Stimulated activated naive CD4-positive, alpha-beta T cell (primary cell): ENCODE measurements at regions not wholly inside any gene's neighbourhood (a gene's known extent, or its start where the extent isn't known, plus 50 kb on each side); places are given as distances from the start of the nearest gene placed in this dataset.
"Not testable (repeated sequence)": the region's sequence is repeated elsewhere in the genome, so short reads cannot be mapped to it uniquely, and the experiment has no call there.

ENCODE experiments used
- DNase-seq, 6 experiments: peaks; one replicate each; lab custom pipeline; 2025; lab: John Stamatoyannopoulos, UW

DNA sequence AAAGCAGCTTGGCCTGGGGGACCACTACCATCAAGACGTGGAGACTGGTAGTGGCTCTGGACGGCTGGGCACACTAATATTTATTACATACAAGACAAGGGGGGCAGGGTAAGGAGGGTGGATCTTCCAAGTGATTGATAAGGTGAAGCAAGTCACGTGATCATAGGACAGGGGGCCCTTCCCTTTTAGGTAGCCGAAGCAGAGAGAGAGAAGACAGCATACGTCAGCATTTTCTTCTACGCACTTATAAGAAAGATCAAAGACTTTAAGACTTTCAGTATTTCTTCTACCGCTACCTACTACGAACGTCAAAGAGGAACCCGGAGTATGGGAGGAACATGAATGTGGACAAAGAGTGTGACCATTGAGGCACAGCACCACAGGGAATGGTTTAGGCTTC lies 307.9 kb downstream of the RPIA start:
- DNase-seq, result no peak

DNA sequence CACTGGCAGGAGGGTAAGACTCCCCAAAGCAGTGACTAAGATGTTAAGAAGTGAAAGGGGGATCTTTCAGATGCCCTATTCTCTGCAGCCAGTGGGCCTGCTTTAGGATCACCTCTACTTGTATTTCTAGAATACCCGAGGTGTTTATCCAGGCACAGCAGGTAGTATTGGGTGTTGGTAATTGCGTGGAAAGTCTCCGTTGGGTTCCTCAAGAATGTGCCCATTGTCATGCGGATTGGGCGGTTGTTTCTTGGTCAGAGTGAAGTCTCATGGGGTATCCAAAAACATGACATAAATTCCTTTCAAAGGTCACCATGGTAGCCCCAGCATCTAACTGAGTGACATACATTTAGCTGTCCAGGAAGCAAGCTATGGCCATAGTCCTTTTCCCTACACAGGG lies 308.8 kb downstream of the RPIA start:
- DNase-seq, result no peak

DNA sequence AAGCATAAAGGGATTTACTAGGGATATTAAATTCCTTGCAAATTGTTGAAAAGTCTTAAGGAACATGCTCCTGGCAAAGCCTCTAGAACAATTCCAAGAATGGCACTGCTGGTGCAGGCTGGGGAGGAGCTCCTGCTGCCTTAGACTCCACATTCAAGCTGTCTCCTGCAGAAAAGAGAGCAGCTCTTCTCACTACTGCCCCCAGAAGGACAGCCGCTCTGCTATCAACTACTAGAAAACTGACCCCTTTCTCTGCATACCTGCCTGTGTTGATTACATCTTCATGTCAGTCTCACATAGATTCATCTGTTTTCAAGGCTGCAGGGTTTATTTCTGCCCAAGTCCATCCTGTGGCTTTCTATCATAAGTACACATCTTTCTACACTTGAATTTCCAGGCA lies 312.8 kb downstream of the RPIA start:
- not testable (repeated sequence) for DNase-seq

DNA sequence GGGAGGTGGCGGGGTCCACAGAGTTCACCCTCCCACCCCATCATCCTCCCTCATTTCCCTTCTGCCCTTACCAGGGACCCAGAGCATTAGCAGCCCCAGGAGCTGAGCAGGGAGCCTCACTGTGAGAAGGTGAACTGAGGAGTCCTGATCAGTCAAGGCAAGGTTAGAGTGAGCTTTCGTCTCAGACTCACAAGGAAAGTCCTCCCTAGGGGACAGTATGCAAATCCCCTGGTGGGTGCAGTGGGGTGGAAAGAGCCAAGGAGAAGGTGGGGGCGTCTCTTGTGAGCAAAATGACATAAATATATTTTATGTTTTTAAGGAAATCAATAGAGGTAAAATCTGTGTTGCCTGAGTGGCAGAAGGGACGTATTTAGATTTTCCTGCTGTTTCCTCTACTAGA lies 329.1 kb downstream of the RPIA start:
- DNase-seq, result not testable (repeated sequence)

DNA sequence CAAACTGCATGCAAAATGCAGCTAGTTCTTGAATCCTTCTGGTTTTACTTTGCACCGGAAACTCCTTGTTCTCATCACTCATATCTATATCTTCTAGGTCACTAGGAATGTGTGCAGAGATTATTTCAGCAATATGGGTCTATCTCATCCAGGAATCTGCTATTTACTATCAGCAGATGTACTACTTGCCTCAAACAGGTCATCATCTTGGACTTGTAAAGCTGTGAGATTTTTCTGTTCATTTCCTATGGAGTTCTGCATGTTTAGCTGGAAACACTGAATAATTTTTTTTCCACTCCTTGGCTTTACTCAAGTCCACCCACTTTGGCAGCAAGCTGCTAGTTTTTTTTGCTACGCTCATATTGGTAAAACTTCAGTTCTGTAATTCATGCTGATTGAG lies 334.8 kb downstream of the RPIA start:
- not testable (repeated sequence) for DNase-seq

DNA sequence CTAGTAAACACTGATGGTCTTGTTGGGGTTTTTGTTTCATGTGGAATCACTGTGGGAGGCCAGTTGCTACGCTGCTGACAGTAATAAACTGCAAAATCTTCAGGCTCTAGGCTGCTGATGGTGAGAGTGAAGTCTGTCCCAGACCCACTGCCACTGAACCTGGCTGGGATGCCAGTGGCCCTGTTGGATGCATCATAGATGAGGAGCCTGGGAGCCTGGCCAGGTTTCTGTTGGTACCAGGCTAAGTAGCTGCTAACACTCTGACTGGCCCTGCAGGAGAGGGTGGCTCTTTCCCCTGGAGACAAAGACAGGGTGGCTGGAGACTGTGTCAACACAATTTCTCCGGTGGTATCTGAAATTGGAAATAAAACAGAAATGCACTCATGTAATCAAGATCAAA lies 335.6 kb downstream of the RPIA start:
- not testable (repeated sequence) for DNase-seq

DNA sequence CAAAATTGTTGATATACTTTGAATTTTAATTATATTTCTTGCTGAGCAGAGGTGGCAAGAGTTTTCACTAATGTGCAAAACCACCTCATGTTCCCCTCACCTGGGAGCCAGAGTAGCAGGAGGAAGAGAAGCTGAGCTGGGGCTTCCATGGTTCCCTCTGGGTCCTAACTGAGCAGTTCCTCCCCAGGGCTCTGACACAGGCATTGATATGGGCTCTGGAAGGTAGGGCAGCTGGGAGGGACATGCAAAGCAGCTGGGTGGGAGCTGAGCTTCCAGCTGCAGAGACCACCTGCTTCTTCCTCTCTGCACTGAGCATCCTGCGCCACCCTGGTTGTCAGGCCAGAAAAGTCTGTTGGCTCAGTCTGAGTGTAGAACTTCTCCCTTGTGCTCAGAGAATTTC lies 336.1 kb downstream of the RPIA start:
- not testable (repeated sequence) for DNase-seq

DNA sequence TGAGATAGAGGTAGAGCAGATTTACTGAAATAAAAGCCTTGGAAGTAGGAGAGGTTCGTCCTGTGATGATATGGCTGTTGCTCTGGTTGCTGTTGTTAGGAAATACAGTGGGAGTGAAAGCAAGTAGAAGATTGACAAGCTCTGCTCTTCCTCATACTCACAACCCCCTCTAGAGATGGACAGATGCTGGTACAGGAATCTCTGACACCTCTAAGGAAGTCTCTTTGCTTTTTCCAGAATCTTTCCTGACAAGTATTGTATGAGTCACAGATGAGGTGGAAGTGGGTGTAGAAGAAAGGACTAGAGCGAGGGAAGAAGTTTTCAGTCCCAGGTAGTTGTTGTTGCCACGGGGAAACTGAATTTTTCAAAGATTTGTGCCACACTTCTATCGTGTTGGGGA lies 337.8 kb downstream of the RPIA start:
- DNase-seq, result not testable (repeated sequence)

DNA sequence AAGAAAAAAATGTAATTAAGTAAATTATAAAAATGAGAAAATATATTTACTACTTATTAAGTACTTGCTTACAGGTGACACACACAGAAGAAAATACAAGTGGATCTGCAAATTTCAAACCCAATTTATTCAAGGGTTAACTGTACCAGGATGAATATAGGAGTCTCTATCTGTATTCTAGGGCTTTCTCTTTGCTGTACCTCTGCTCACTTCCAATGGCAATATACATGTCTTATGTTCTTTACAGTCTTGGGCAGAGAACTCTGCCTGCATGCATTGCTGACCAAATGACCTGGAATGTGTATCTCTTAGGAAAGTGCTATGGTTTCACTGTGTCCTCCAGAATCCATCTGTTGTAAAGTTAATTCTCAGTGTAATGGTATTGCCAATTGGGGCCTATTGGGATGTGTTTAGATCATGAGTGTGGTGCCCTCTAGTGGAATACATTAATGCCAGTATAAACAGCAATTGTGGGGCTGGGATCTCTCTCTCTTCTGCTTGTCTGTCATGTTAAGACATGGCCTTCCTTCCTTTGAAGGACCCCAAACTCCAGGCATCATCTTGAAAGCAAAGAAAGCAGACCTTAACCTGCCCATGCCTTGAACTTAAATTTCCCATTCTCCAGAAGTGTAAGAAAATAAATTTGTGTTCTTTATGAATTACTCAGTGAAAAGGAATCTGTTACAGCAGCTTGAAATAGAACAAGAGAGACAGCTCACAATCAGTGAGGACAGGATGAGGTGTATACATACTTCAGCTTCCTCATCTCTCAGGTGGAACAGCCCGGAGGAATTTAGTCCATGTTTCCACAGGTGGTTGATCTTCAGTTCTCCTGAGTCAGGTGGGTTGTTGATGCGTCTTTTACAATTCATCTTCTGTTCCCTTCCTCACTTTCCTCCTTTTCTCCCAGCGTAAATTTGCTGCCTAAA lies 356.9 kb downstream of the RPIA start:
- DNase-seq, result peak in 2 of 6 experiments; percentile 12 to 37

DNA sequence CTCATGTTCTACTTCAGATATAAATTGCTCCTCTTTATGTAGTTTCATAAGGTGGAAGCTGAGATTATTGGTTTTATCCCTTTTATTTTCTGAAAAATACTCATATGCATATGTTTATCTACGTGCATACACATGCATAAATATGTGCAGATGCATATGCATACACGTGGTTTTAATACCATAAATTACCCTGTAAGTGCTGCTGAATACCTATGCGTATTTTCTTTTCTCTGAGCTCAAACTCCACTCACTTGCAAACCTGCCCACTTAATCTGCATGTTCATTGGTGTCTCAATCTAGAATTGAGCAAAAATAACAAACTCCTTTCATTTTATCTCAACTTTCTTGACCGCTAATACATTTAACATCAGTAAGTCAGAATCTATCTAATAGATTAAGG lies 367.1 kb downstream of the RPIA start:
- not testable (repeated sequence) for DNase-seq

DNA sequence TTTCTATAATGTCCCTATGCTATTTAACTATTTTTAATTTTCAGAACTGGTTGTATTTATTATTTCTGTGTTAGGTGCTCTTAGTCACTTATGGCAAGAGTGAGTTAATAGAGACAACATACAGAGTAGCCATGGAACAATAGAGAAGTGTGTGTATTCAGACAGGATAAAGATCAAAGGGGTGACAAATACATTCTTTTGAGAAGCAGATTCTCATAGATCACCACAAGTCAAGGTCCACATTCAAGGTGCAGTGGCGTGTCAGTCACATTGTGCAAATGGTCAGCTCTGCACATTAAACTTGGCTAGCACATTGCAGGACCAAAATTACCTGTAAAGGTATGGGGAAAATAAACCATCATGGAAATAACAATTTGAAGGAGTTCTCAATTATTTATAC lies 369.7 kb downstream of the RPIA start:
- not testable (repeated sequence) for DNase-seq

DNA sequence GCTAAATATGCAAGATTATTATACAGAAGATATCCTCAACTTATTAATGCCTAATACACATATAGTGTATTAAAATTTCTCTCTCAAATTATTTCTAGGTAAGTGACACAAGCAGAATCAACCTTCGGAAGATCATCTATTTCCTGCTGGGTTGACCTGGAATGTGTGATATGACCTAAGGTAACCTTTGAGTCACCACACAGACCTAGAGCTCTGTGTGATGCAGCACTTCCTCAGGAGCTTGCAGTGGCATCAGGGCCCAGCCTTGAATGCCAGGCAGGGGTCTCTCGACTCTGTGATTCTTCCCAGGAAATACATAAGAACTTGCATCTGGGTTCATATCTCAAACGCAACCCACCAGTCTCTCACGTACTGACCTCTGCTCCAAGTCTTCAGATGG lies 385.3 kb downstream of the RPIA start:
- not testable (repeated sequence) for DNase-seq

DNA sequence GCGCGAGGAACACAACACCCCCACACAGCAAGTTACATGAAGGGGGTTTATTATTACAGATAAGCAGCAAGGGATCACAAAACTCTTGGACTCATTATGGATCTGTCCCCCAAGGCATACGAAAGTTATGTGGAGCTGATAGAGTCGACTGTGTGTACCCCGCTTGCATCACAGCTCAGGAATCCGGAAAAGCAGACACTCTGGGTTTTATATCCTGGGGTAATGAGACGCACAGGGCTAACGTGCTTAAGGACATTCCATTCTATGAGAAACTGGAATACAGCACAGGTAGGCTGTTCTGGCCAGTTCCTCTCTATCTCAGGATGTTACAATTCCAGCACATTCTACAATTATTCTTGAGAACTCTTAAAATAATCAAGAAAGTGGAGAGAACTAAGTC lies 401.4 kb downstream of the RPIA start:
- not testable (repeated sequence) for DNase-seq

DNA sequence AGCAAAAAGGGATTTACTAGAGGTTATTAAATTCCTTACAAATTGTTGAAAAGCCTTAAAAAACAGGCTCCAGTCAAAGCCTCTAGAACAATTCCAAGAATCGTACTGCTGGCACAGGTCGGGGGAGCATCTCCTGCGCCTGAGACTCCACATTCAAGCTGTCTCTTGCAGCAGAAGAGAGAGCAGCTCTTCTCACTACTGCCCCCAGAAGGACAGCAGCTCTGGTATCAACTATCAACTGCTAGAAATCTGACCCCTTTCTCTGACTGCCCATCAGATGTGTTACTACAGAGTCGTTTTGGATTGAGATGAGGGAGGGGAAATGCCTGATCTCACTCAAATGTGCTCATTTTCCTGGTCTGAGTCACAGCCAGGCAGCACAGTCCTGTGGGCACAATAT lies 403.6 kb downstream of the RPIA start:
- not testable (repeated sequence) for DNase-seq

DNA sequence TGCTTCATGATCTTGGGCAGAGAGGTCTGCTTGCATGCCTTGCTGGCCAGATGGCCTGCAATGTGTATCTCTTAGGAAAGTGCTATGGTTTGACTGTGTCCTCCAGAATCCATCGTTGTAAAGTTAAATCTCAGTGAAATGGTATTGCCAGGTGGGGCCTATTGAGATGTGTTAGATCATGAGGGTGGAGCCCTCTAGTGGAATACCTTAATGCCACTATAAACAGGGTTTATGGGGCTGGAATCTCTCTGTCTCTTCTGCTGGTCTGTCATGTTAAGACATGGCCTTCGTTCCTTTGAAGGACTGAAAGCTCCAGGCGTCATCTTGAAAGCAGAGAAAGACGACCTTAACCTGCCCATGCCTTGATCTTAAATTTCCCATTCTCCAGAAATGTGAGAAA lies 411.1 kb downstream of the RPIA start:
- DNase-seq, result not testable (repeated sequence)

DNA sequence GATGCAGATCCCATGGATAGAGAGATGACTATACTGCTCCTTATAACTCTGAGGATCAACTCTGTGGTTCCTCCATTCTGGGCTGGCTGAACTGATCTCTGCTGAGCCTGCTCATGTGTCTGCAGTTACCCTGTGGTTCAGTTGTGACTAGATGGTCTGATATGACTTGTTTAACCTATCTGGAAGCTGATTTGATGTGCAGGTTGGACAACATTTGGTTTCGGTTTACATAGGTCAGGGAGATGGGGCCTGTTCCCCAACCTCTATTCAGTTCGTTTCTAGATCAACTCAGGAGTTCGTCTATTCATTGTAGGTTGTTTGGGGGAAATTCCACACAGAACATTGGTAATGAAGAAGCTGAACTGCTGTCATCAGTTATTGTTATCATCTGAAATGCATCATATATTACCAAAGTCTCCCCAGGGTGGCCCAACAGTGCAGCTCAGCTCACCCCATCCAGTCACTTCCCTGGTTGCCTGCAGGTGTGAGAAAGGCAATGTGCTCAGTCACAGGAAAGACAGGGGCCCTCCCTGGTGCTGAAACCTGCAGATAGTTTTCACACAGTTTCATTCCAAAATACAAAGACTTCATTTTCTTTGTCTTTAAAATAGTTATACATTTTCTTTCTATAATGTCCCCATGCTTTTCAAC lies 415.0 kb downstream of the RPIA start:
- not testable (repeated sequence) for DNase-seq

DNA sequence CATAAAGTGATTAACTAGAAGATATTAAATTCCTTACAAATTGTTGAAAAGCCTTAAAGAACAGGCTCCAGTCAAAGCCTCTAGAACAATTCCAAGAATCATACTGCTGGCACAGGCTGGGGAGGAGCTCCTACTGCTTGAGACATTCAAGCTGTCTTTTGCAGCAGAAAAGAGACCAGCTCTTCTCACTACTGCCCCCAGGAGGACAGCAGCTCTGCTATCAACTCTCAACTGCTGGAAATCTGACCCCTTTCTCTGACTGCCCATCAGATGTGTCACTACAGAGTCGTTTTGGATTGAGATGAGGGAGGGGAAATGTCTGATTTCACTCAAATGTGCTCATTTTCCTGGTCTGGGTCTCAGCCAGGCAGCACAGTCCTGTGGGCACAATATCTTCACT lies 421.0 kb downstream of the RPIA start:
- DNase-seq, result not testable (repeated sequence)

DNA sequence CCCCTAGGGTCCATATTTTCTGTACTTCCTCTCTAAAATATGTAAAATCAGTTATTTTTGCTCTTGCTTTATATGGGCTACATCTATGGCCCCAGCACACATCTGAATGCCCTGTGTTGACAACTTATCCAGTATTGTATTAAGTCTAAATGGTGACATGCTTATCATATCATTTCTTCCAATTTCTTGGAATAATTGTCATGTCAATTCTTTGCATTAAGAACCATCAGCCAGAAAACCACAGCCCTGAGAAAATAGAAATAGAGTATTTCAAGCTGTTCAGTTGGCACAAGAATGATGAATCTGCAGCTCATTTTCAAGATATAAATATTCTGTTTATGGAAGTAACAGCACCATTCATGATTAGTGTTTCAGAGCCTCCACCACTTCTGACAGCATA lies 421.8 kb downstream of the RPIA start:
- not testable (repeated sequence) for DNase-seq

DNA sequence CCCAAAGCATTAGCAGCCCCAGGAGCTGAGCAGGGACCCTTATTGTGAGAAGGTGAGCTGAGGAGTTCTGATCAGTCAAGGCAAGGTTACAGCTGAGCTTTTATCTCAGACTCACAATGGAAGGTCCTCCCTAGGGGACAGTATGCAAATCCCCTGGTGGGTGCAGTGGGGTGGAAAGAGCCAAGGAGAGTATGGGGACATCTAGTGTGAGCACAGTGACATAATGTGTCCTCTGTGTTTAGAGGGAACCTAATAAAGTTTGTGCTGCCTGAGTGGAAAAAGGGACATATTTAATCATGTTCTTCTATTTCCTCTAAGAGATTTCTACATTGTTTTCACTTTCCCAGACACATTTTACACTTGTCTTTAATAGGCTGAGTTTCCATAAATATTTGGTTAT lies 438.0 kb downstream of the RPIA start:
- not testable (repeated sequence) for DNase-seq

DNA sequence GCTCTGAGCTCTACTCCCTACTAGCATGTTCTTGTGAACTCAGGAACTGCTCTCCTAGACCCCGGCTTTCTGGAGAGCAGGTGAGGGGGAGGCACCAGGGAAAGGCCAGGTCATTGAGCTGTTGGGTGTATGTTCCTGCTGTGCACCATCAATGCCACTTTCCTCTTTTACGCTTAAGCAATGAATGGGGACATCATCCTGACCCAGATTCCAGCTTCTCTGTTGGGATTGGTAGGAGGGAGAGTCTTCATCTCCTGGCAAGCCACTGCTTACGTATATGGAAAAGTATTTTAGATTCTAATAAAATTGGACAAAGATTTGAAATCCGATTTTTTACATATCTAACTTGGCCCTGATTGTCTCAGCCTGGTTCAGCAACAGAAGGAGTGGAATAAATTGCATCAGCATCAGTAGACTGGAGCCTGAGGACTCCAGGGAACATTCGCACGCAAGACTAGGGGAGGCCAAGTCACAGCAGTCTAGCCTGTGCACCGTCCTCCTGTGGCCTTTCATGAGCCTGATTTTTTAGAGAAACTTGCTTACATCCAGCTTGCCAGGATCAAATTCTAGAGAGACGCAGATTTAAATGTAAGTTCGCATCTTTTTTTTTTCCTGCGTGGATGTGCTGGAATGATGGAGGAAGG lies 439.3 kb downstream of the RPIA start:
- not testable (repeated sequence) for DNase-seq

DNA sequence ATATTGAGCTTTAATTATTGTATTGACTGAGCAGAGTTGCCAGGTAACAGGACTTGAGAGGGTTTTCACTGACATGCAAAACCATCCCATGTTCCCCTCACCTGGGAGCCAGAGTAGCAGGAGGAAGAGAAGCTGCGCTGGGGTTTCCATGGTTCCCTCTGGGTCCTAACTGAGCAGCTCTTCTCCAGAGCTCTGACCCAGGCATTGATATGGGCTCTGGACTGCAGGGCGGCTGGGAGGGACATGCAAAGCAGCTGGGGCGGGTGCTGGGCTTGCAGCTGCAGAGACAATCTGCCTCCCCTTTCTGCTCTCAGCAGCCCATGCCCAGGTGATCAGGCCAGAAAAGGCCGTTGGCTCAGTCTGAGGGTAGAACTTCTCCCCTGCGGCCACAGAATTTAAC lies 451.5 kb downstream of the RPIA start:
- not testable (repeated sequence) for DNase-seq

DNA sequence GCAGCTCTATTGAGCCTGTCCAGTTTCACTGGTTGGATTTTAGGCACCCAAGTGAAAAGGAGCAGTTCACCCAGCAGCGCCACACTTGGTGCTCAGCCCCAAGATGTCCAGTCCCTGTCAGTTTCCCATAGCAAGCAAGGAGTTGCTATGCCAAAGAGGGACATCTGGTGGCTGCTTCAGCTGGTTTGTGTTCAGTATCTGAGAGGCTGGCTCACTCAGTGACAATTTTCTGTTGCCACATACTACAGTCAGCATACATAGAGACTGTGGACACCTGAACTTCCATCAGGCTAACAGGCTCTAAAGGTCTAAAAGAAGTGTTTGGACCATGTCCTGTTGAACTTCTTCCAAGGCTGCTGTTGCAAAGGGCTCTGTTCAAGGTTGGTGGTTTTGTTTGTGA lies 453.9 kb downstream of the RPIA start:
- not testable (repeated sequence) for DNase-seq

DNA sequence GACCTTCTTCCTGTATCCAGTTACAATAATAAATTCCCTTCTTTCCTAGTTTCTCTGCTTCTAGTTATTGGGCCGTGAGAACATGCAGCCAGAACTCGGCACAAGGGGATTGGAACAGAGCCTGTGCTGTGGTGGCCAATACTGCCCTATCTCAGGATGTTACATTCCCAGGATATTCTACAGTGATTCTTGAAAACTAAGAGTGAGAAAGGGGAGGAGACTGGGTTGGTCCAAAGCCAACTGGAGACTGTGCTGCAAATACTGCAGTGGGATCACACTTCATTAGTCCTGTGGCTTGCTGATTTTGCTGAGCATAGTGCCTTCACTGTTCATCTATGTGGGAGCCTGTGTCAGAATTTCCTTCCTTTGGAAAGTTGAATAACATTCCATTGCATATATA lies 456.8 kb downstream of the RPIA start:
- not testable (repeated sequence) for DNase-seq
